ENCODE measurements at regions not wholly inside any gene's neighbourhood (a gene's known extent, or its start where the extent isn't known, plus 50 kb on each side); places are given as distances from the start of the nearest gene placed in this dataset.
"Not testable (repeated sequence)": the region's sequence is repeated elsewhere in the genome, so short reads cannot be mapped to it uniquely, and the experiment has no call there.

DNA sequence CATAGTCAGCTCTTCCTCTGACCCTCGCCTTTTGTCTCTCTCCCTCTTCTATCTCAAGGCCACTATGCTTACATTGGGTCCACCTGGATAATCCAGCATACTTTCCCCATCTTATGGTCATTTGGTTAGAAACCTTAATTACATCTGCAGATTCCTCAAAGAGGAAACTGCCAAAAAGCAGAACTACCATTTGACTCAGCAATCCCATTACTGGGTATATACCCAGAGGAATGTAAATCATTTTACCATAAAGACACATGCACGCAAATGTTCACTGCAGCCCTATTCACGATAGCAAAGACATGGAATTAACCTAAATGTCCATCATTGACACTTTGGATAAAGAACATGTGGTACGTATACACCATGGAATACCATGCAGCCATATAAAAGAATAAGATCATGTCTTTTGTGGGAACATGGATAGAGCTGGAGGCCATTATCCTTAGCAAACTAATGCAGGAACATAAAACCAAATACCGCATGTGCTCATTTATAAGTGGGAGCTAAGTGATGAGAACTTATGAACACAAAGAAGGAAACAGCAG, 114.8 kb upstream of the NPY start:
- no peak for DNase-seq (ENCODE audit: insufficient read length, low spot score)
- no peak for TF ChIP-seq POLR2A (IDR thresholded peaks at IDR 0.05; ENCODE audit: low read depth, low read length)
- FAIRE-seq: no peak

GRCh38 chr7:24171951-24172350, 112.0 kb upstream of the NPY start:
- not testable (repeated sequence) for FAIRE-seq; DNase-seq (ENCODE audit: insufficient read length, low spot score)

GRCh38 chr7:24172856-24173255, 111.1 kb upstream of the NPY start:
- DNase-seq (ENCODE audit: insufficient read length, low spot score) (no peak), FAIRE-seq (no peak)
- no peak for TF ChIP-seq POLR2A (IDR thresholded peaks at IDR 0.05; ENCODE audit: low read depth, low read length)

- no peak for TF ChIP-seq POLR2A (IDR thresholded peaks at IDR 0.05; ENCODE audit: low read depth, low read length)
- DNase-seq (ENCODE audit: insufficient read length, low spot score): no peak
- FAIRE-seq: no peak
Observed at GRCh38 chr7:24175603-24176002, 108.4 kb upstream of the NPY start.

- no peak for FAIRE-seq
- no peak for TF ChIP-seq POLR2A (IDR thresholded peaks at IDR 0.05; ENCODE audit: low read depth, low read length)
- no peak for DNase-seq (ENCODE audit: insufficient read length, low spot score)
Observed at GRCh38 chr7:24178811-24179570, 105.0 kb upstream of the NPY start.

GRCh38 chr7:24191362-24191761, 92.6 kb upstream of the NPY start:
- FAIRE-seq (no peak), DNase-seq (ENCODE audit: insufficient read length, low spot score) (no peak)
- TF ChIP-seq POLR2A (IDR thresholded peaks at IDR 0.05; ENCODE audit: low read depth, low read length): no peak

DNA sequence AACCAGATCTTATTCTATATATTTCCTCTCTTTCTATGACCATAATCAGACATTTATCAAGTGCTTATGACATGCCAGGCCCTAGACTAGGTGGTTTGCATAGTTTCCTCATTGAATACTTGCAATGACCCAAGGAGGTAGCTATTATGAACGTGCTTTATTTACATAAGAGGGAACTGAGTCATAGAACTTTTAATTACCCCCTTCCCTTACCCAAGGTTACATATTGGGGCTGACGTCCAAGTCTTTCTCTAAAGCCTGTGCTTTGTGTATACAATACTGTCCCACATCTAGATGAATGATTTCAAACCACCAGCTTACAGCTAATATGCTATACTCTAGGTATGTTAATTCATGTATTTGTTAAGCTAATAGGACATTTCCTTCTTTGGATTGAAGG, 91.9 kb upstream of the NPY start:
- DNase-seq (ENCODE audit: insufficient read length, low spot score) (no peak), FAIRE-seq (no peak)
- TF ChIP-seq POLR2A (IDR thresholded peaks at IDR 0.05; ENCODE audit: low read depth, low read length): no peak

- DNase-seq (ENCODE audit: insufficient read length, low spot score): no peak
- no peak for TF ChIP-seq POLR2A (IDR thresholded peaks at IDR 0.05; ENCODE audit: low read depth, low read length)
- FAIRE-seq: no peak
Observed at GRCh38 chr7:24192691-24193090, 91.3 kb upstream of the NPY start.

DNA sequence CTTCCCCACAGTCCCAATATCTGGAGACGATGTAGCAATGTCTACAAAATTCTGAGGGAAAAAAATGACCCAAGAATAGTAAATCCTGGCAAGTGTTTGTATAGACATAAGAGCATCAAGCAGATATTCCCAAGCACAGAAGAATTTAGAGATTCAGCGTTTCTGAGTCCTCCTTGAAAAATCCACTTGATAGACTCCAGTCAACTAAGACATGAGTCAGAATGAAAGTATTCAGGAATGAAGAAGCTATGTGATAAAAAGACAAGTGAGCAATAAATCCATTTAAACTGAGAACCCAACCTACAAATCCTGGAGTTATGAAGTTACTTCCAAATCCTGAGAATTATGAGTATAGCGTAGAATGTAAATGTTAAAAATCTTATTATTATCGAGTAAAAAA, 86.1 kb upstream of the NPY start:
- no peak for FAIRE-seq
- TF ChIP-seq POLR2A (IDR thresholded peaks at IDR 0.05; ENCODE audit: low read depth, low read length): no peak
- no peak for DNase-seq (ENCODE audit: insufficient read length, low spot score)

DNA sequence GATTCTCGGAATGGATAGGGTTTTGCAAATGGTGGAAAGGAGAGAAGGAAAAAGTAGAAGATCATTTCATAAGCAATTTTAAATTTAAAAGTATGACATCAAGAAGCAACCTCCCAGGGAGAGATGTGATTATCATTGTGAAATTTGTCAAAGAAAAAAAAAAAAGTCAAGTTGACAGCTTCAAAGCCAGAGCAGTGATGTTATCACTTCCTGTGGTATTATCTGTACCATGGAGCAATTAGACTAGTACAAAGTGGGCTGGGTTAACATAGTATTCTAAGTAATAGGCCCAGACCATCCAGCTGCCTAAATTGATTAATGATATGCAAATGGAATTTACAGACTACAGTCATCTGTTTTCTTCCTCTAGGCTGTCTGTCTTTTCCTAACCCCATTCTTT, 84.0 kb upstream of the NPY start:
- no peak for TF ChIP-seq POLR2A (IDR thresholded peaks at IDR 0.05; ENCODE audit: low read depth, low read length)
- FAIRE-seq: no peak
- DNase-seq (ENCODE audit: insufficient read length, low spot score): no peak

DNA sequence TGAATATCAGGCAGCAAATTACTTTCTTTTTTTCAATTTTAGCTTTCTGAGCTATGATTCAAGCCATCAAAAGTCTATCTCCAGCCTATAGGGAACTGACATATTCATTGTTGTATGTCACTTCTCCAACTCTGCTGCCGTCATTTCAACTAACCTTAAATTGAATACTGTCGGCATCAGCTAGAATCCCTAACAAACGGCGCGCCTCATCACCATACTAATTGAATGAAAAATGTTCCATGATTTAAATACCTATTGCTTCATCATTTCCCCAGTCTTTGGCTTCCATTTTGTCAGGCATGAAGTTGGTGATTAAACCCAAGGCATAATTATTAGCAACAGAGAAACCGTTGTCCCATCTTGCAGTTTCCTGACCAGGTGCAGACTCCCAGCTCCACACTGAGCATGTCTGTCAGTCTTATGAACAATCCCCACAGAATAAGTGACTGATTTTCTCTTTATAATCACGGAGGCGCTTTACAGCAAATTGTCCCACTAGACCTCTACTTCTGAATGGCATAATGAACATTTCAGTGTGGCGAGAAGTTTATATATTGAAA, 83.5 kb upstream of the NPY start:
- TF ChIP-seq POLR2A (IDR thresholded peaks at IDR 0.05; ENCODE audit: low read depth, low read length): no peak
- DNase-seq (ENCODE audit: insufficient read length, low spot score) (no peak), FAIRE-seq (no peak)

GRCh38 chr7:24201226-24201625, 82.8 kb upstream of the NPY start:
- DNase-seq (ENCODE audit: insufficient read length, low spot score) (no peak), FAIRE-seq (no peak)
- TF ChIP-seq POLR2A (IDR thresholded peaks at IDR 0.05; ENCODE audit: low read depth, low read length): no peak

DNA sequence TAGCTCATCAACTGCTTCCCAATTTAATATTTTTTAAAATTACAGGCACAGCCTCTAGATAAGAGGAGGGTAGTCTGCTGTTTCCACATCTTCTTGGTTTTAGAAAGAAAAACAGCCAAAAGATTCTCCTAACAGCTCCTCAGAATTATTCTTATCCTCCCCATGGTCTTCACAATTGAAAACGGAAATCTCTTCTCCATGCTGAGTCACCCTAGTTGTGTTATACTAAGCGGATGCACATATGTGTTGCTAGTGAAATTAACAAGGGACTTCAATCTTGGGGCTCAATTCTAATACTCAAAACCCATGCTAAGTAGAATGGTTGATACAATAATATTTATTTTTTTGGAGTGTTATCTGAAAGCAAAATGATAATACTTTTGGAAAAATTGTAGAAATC, 71.9 kb upstream of the NPY start:
- FAIRE-seq (no peak), DNase-seq (ENCODE audit: insufficient read length, low spot score) (no peak)
- TF ChIP-seq POLR2A (IDR thresholded peaks at IDR 0.05; ENCODE audit: low read depth, low read length): no peak

- TF ChIP-seq POLR2A (IDR thresholded peaks at IDR 0.05; ENCODE audit: low read depth, low read length): no peak
- FAIRE-seq (no peak), DNase-seq (ENCODE audit: insufficient read length, low spot score) (no peak)
Observed at GRCh38 chr7:24213311-24213710, 70.7 kb upstream of the NPY start.

DNA sequence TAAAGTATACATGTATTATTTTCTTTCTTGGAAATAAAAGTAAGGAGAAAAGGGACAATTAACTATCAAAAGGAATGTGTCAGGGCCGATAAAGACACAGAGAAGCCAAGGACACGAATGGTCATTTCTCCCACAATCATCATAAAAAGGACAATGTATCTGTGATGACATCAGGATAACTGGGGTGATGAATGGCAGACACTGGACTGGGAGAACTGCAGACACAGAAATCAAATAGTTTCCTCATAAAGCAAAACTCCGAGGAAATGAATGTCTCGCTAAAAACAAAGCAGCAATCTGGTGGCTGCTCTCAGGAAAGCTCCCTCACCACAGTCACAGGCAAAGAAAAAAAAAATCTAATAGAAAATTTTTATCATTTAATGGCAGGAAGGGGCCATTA, 69.3 kb upstream of the NPY start:
- FAIRE-seq (no peak), DNase-seq (ENCODE audit: insufficient read length, low spot score) (no peak)
- no peak for TF ChIP-seq POLR2A (IDR thresholded peaks at IDR 0.05; ENCODE audit: low read depth, low read length)

Data from H54 (cell line).